NB4 (cell line): ENCODE measurements at regions not wholly inside any gene's neighbourhood (a gene's known extent, or its start where the extent isn't known, plus 50 kb on each side); places are given as distances from the start of the nearest gene placed in this dataset.

Experiments used
- MAX ChIP-seq: IDR thresholded peaks from 2 replicates; pipeline ENCODE4 v1.6.1; 2011; ENCODE audit warnings: low read depth, low read length
- MYC ChIP-seq: IDR thresholded peaks from 2 replicates; pipeline ENCODE4 v1.6.1; 2011; ENCODE audit warnings: low read depth, low read length
- POLR2A ChIP-seq: IDR thresholded peaks from 2 replicates; pipeline ENCODE4 v1.6.1; 2011; ENCODE audit warnings: mild to moderate bottlenecking; ENCODE audit not compliant: insufficient read length; ENCODE audit errors: extremely low read depth
- TF ChIP-seq, protein P1 (sequence below): IDR thresholded peaks from one replicate; pipeline ENCODE4 v1.5.1; 2012; ENCODE audit warnings: low read depth, low read length

- TF ChIP-seq, protein P1, sequence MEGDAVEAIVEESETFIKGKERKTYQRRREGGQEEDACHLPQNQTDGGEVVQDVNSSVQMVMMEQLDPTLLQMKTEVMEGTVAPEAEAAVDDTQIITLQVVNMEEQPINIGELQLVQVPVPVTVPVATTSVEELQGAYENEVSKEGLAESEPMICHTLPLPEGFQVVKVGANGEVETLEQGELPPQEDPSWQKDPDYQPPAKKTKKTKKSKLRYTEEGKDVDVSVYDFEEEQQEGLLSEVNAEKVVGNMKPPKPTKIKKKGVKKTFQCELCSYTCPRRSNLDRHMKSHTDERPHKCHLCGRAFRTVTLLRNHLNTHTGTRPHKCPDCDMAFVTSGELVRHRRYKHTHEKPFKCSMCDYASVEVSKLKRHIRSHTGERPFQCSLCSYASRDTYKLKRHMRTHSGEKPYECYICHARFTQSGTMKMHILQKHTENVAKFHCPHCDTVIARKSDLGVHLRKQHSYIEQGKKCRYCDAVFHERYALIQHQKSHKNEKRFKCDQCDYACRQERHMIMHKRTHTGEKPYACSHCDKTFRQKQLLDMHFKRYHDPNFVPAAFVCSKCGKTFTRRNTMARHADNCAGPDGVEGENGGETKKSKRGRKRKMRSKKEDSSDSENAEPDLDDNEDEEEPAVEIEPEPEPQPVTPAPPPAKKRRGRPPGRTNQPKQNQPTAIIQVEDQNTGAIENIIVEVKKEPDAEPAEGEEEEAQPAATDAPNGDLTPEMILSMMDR, result no peak
- TF ChIP-seq POLR2A, result no peak
- no peak for TF ChIP-seq MAX
- TF ChIP-seq MYC, result no peak
These were observed 193.9 kb downstream of the PHETA1 start for GRCh38 chr12:111174961-111175345.
